GM23248 (cell line): ENCODE measurements at regions not wholly inside any gene's neighbourhood (a gene's known extent, or its start where the extent isn't known, plus 50 kb on each side); places are given as distances from the start of the nearest gene placed in this dataset. TPM values are rescaled to one million over a fixed set of nuclear protein-coding genes. Genes with fewer than 3 reads are reported as not detected.

Experiments used
- DNase-seq: peaks from one replicate; pipeline ENCODE4 v3.0.0-alpha.2; 2015
- H2AFZ ChIP-seq: fragments of 200-600 bp; sonication (generic); 2 replicates; pipeline ENCODE4 v1.6.1; 2016; ENCODE audit warnings: antibody characterized with exemption
- H3F3A ChIP-seq: fragments of 200-600 bp; sonication (generic); 2 replicates; pipeline ENCODE4 v1.6.1; 2016; ENCODE audit warnings: mild to moderate bottlenecking, antibody characterized with exemption, mixed run types; ENCODE audit not compliant: insufficient read depth
- H3K27ac ChIP-seq: fragments of 200-600 bp; sonication (generic); 2 replicates; pipeline ENCODE4 v1.5.1; 2016; ENCODE audit warnings: mild to moderate bottlenecking
- H3K27me3 ChIP-seq: fragments of 200-600 bp; sonication (generic); replicated peaks from 2 replicates; pipeline ENCODE4 v1.6.1; 2016; ENCODE audit warnings: mild to moderate bottlenecking; ENCODE audit not compliant: insufficient read depth
- H3K36me3 ChIP-seq: fragments of 200-600 bp; sonication (generic); 2 replicates; pipeline ENCODE4 v1.6.1; 2016; ENCODE audit warnings: low read depth, mild to moderate bottlenecking
- H3K4me1 ChIP-seq: fragments of 200-600 bp; sonication (generic); 2 replicates; pipeline ENCODE4 v1.6.1; 2016; ENCODE audit warnings: mild to moderate bottlenecking; ENCODE audit not compliant: insufficient read depth
- H3K4me2 ChIP-seq: fragments of 200-600 bp; sonication (generic); one replicate; pipeline ENCODE4 v1.6.1; 2016; ENCODE audit warnings: mild to moderate bottlenecking; ENCODE audit not compliant: unreplicated experiment
- H3K4me3 ChIP-seq: fragments of 200-600 bp; sonication (generic); 2 replicates; pipeline ENCODE4 v1.5.1; 2016; ENCODE audit warnings: mild to moderate bottlenecking
- H3K79me2 ChIP-seq: fragments of 200-600 bp; sonication (generic); 2 replicates; pipeline ENCODE4 v1.6.1; 2016; ENCODE audit warnings: mild to moderate bottlenecking; ENCODE audit not compliant: insufficient read depth
- H3K9ac ChIP-seq: fragments of 200-600 bp; sonication (generic); 2 replicates; pipeline ENCODE4 v1.6.1; 2016; ENCODE audit warnings: mild to moderate bottlenecking
- H3K9me2 ChIP-seq: fragments of 200-600 bp; sonication (generic); 2 replicates; pipeline ENCODE4 v1.6.1; 2016; ENCODE audit warnings: mixed run types, mild to moderate bottlenecking, moderate library complexity; ENCODE audit not compliant: insufficient read depth
- H3K9me3 ChIP-seq: fragments of 200-600 bp; sonication (generic); one replicate; pipeline ENCODE4 v1.6.1; 2017; ENCODE audit warnings: low read depth
- H4K20me1 ChIP-seq: fragments of 200-600 bp; sonication (generic); 2 replicates; pipeline ENCODE4 v1.6.0; 2016; ENCODE audit not compliant: insufficient read depth
- EZH2 ChIP-seq: fragments of 200-600 bp; sonication (generic); IDR thresholded peaks from 2 replicates; pipeline ENCODE4 v1.6.1; 2018; ENCODE audit warnings: antibody characterized with exemption, mild to moderate bottlenecking; ENCODE audit not compliant: insufficient read depth, poor library complexity, severe bottlenecking
- EZH2phosphoT487 ChIP-seq: fragments of 200-600 bp; sonication (generic); IDR thresholded peaks from 2 replicates; pipeline ENCODE4 v1.6.1; 2018; ENCODE audit warnings: antibody characterized with exemption, moderate library complexity, mild to moderate bottlenecking, low read depth; ENCODE audit not compliant: insufficient read depth
- WGBS, 2 experiments: methylation state at CpG; one replicate each; pipeline ENCODE4 v1.1.6; 2015 to 2017; ENCODE audit warnings: low lambda C conversion rate in 2 of 2, low coverage in 1 of 2; ENCODE audit errors: missing lambda C conversion rate in 2 of 2; 5-methylcytosine and 5-hydroxymethylcytosine counted together
- in situ Hi-C: fragments of 300-500 bp; cut with MboI; formaldehyde crosslinking; loops from 2 replicates; pipeline ENCODE4 v1.15.0; 2020
- small RNA-seq: library from RNA; depleted of rRNA; stranded (forward); fragments of <200 nt; gene quantifications from one replicate; pipeline ENCODE3, GENCODE V24; 2014; ENCODE audit warnings: low read depth, low replicate concordance

DNA sequence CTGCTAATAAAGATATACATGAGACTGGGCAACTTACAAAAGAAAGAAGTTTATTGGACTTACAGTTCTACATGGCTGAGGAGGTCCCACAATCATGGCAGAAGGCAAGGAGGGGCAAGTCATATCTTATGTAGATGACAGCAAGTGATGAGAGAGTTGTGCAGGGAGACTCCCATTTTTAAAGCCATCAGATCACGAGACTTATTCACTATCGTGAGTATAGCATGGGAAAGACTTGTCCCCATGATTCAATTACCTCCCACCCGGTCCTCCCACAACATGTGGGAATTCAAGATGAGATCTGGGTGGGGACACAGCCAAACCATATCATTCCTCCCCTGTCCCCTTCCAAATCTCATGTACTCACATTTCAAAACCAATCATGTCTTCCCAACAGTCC lies 50.9 kb upstream of the GRID2 start:
- in situ Hi-C loops: no loop called here

DNA sequence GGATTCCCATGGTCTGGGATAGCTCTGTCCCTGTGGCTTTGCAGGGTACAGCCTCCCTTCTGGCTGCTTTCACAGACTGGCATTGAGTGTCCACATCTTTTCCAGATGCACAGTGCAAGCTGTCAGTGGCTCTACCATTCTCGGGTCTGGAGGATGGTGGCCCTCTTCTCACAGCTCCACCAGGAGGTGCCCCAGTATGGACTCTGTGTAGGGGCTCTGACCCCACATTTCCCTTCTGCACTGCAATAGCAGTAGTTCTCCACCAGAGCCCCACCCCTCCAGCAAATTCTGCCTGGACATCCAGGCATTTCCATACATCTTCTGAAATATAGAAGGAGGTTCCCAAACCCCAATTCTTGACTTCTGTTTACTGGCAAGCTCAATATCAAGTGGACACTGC lies 50.2 kb upstream of the GRID2 start:
- Histone ChIP-seq H3K27ac (no peak overlapping the region), H3K4me2 (no peak overlapping the region), H3K4me1 (no peaks in the 10 kb centered on the region), H3K4me3 (no peak overlapping the region), H3K9me3 (no peaks in the 10 kb centered on the region), H4K20me1 (no peaks in the 10 kb centered on the region), H3K27me3 (no peaks in the 10 kb centered on the region), H3K79me2 (no peaks in the 10 kb centered on the region), H2AFZ (no peak overlapping the region), H3F3A (no peaks in the 10 kb centered on the region), H3K36me3 (no peaks in the 10 kb centered on the region), H3K9ac (no peak overlapping the region), H3K9me2 (no peaks in the 10 kb centered on the region)
- 0 to 36% methylated on average over 1 of the region's 1 CpG for WGBS, 2 experiments
- TF ChIP-seq EZH2phosphoT487 (no peak), EZH2 (no peak)
- no peak for DNase-seq
- in situ Hi-C loops: no loop called here

More for the DNA sequence above, 50.9 kb upstream of the GRID2 start:
- H3F3A ChIP-seq: no peaks in the 10 kb centered on the region
- TF ChIP-seq EZH2phosphoT487: no peak
- no peak for TF ChIP-seq EZH2
- DNase-seq: no peak
- H3K4me2 ChIP-seq: no peak overlapping the region
- WGBS, 2 experiments: 9 to 16% methylated on average over 3 of the region's 3 CpGs
- H3K4me3 ChIP-seq: no peak overlapping the region
- no peaks in the 10 kb centered on the region for H3K27me3 ChIP-seq
- H3K79me2 ChIP-seq: no peaks in the 10 kb centered on the region
- H3K4me1 ChIP-seq: no peaks in the 10 kb centered on the region
- no peaks in the 10 kb centered on the region for H3K9me2 ChIP-seq
- H3K27ac ChIP-seq: no peak overlapping the region
- no peak overlapping the region for H2AFZ ChIP-seq
- no peaks in the 10 kb centered on the region for H3K36me3 ChIP-seq
- no peaks in the 10 kb centered on the region for H3K9me3 ChIP-seq
- no peaks in the 10 kb centered on the region for H4K20me1 ChIP-seq
- no peak overlapping the region for H3K9ac ChIP-seq

Small RNA genes lying in the stretch of these regions (small RNA-seq; reads per million reads assigned to genes)
- not detected for gene KRT19P6
